HEK293 (cell line): ENCODE measurements at regions not wholly inside any gene's neighbourhood (a gene's known extent, or its start where the extent isn't known, plus 50 kb on each side); places are given as distances from the start of the nearest gene placed in this dataset.

ENCODE experiments used
- CTCF ChIA-PET: fragments of 350-600 bp; formaldehyde crosslinking; extraction: SDS; loops from one replicate; lab custom pipeline; 2021; ENCODE audit warnings: antibody characterized with exemption; lab: Yijun Ruan, JAX
- POLR2A ChIA-PET: fragments of 300-600 bp; formaldehyde crosslinking; extraction: SDS; loops from one replicate; lab custom pipeline; 2020; ENCODE audit warnings: antibody characterized with exemption, inconsistent platforms; lab: Yijun Ruan, JAX
- H3K27ac ChIP-seq: fragments of 200-500 bp; sonication (Bioruptor generic); 2 replicates; pipeline ENCODE4 v1.5.1; 2014; ENCODE audit warnings: low read depth, low read length, control low read depth, inconsistent platforms; ENCODE audit errors: extremely low read depth
- H3K36me3 ChIP-seq, 2 experiments: fragments of 200-500 bp in 1 of 2; sonication (Bioruptor generic) in 1 of 2; 1 replicate in 1 of 2; 2 replicates in 1 of 2; pipeline ENCODE4 v1.5.1; 2014 to 2017; ENCODE audit warnings: inconsistent platforms in 2 of 2, low read length in 2 of 2; ENCODE audit not compliant: control insufficient read depth in 2 of 2, insufficient read depth in 1 of 2
- H3K4me1 ChIP-seq: fragments of 200-500 bp; sonication (Bioruptor generic); 2 replicates; pipeline ENCODE4 v1.5.1; 2014; ENCODE audit warnings: mild to moderate bottlenecking, low read length, inconsistent platforms; ENCODE audit not compliant: control insufficient read depth, insufficient read depth
- H3K4me3 ChIP-seq: 2 replicates; pipeline ENCODE4 v1.5.1; 2011; ENCODE audit warnings: low read depth, mild to moderate bottlenecking, control low read depth, low read length, moderate library complexity
- H3K9me3 ChIP-seq: fragments of 200-500 bp; sonication (Bioruptor generic); 2 replicates; pipeline ENCODE4 v1.5.1; 2014; ENCODE audit warnings: low read depth, low read length, inconsistent platforms; ENCODE audit not compliant: control insufficient read depth, insufficient read depth
- IKZF3 ChIP-seq: fragments of 450-650 bp; IDR thresholded peaks from 2 replicates; pipeline ENCODE4 v1.5.0; 2018; ENCODE audit warnings: missing biosample characterization, mild to moderate bottlenecking, missing genetic modification characterization, moderate library complexity
- KLF10 ChIP-seq: fragments of 450-650 bp; IDR thresholded peaks from 2 replicates; pipeline ENCODE4 v1.5.1; 2018; ENCODE audit warnings: missing biosample characterization, mild to moderate bottlenecking, missing genetic modification characterization
- ZBTB26 ChIP-seq: fragments of 450-650 bp; formaldehyde crosslinking; optimal IDR thresholded peaks from 2 replicates; pipeline ENCODE3; 2016; ENCODE audit warnings: missing biosample characterization, mild to moderate bottlenecking, missing genetic modification characterization
- ZNF221 ChIP-seq: fragments of 450-650 bp; formaldehyde crosslinking; IDR thresholded peaks from 2 replicates; pipeline ENCODE4 v1.5.1; 2017; ENCODE audit warnings: missing biosample characterization, missing genetic modification characterization, borderline replicate concordance
- ZNF544 ChIP-seq: fragments of 450-650 bp; formaldehyde crosslinking; IDR thresholded peaks from 2 replicates; pipeline ENCODE4 v1.5.0; 2017; ENCODE audit warnings: missing biosample characterization, missing genetic modification characterization
- ZNF548 ChIP-seq: fragments of 450-650 bp; formaldehyde crosslinking; IDR thresholded peaks from 2 replicates; pipeline ENCODE4 v1.5.1; 2016; ENCODE audit warnings: missing biosample characterization, missing genetic modification characterization
- ZNF677 ChIP-seq: fragments of 450-650 bp; IDR thresholded peaks from 2 replicates; pipeline ENCODE4 v1.5.0; 2018; ENCODE audit warnings: missing biosample characterization, mild to moderate bottlenecking, missing genetic modification characterization, moderate library complexity
- ZSCAN16 ChIP-seq: fragments of 450-650 bp; formaldehyde crosslinking; IDR thresholded peaks from 2 replicates; pipeline ENCODE4 v1.5.1; 2016; ENCODE audit warnings: missing biosample characterization, missing genetic modification characterization
- TF ChIP-seq, protein P1 (sequence below): fragments of 450-650 bp; formaldehyde crosslinking; IDR thresholded peaks from 2 replicates; pipeline ENCODE4 v1.5.1; 2016; ENCODE audit warnings: missing biosample characterization, missing genetic modification characterization
- TF ChIP-seq, protein P2 (sequence below): fragments of 450-650 bp; formaldehyde crosslinking; IDR thresholded peaks from 2 replicates; pipeline ENCODE4 v1.5.1; 2016; ENCODE audit warnings: missing biosample characterization, missing genetic modification characterization
- TF ChIP-seq, protein P3 (sequence below): fragments of 450-650 bp; formaldehyde crosslinking; IDR thresholded peaks from 2 replicates; pipeline ENCODE4 v1.5.1; 2016; ENCODE audit warnings: missing biosample characterization, missing genetic modification characterization
- TF ChIP-seq, protein P4 (sequence below): fragments of 450-650 bp; formaldehyde crosslinking; IDR thresholded peaks from 2 replicates; pipeline ENCODE4 v1.5.1; 2016; ENCODE audit warnings: missing biosample characterization, missing genetic modification characterization
- TF ChIP-seq, protein P5 (sequence below): fragments of 450-650 bp; formaldehyde crosslinking; conservative IDR thresholded peaks from 2 replicates; pipeline ENCODE4 v1.5.1; 2016; ENCODE audit warnings: low read depth, missing biosample characterization, missing genetic modification characterization
- TF ChIP-seq, protein P6 (sequence below): fragments of 450-650 bp; formaldehyde crosslinking; IDR thresholded peaks from 2 replicates; pipeline ENCODE4 v1.5.1; 2016; ENCODE audit warnings: missing biosample characterization, missing genetic modification characterization

DNA sequence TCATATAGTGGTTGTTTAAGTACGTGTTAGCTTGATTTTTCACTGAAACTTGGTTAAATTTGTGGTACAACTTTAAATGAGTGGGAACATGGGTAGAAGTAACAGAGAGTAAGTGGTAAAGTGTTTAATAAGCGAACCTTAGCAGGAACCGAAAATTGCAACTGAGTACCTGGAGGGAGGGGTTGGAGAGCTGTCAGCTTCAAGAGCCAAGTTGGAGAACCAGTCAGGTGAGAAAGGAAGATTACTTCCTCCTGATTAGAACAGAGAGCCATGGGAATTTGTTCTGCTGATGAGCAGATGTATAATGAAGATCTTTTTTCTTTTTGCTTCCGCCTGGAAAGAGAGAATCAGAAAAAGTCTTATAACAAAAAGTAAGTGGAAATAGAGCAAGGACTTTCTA is 158.4 kb upstream of the CDH7 start:
- Histone ChIP-seq H3K36me3 (no peaks in the 10 kb centered on the region), H3K27ac (no peak overlapping the region), H3K9me3 (no peaks in the 10 kb centered on the region), H3K4me3 (no peak overlapping the region), H3K4me1 (no peaks in the 10 kb centered on the region)
- POLR2A ChIA-PET: no interaction called here
- CTCF ChIA-PET: no interaction called here
- TF ChIP-seq, protein P1, sequence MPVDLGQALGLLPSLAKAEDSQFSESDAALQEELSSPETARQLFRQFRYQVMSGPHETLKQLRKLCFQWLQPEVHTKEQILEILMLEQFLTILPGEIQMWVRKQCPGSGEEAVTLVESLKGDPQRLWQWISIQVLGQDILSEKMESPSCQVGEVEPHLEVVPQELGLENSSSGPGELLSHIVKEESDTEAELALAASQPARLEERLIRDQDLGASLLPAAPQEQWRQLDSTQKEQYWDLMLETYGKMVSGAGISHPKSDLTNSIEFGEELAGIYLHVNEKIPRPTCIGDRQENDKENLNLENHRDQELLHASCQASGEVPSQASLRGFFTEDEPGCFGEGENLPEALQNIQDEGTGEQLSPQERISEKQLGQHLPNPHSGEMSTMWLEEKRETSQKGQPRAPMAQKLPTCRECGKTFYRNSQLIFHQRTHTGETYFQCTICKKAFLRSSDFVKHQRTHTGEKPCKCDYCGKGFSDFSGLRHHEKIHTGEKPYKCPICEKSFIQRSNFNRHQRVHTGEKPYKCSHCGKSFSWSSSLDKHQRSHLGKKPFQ: no peak
- no peak for TF ChIP-seq KLF10 (tag by site-specific recombination)
- TF ChIP-seq ZNF544 (tag by site-specific recombination): no peak
- TF ChIP-seq ZBTB26 (tag by site-specific recombination): no peak
- no peak for TF ChIP-seq IKZF3 (tag by site-specific recombination)
- no peak for TF ChIP-seq ZNF677 (tag by site-specific recombination)
- no peak for TF ChIP-seq ZSCAN16 (tag by site-specific recombination)

DNA sequence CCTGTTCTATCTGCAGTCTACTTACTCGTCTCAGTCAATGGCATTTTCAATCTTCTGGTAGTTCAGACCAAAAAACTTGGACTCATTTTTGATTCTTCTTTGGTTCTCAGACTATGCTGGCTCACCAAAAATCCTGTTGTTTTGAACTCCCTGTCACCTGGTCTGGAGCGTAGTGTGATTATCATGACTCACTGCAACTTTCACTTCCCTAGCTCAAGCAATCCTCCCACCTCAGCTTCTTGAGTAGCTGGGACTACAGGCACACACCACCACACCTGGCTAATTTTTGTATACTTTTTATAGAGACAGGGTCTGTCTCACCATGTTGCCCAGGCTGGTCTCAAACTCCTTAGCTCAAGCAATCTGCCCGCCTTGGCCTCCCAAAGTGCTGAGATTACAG is 163.3 kb upstream of the CDH7 start:
- H3K4me1 ChIP-seq: no peaks in the 10 kb centered on the region
- no peaks in the 10 kb centered on the region for H3K36me3 ChIP-seq
- no peaks in the 10 kb centered on the region for H3K9me3 ChIP-seq
- ChIA-PET POLR2A (no interaction called here), CTCF (no interaction called here)
- H3K4me3 ChIP-seq: no peak overlapping the region
- TF ChIP-seq ZNF548 (tag by site-specific recombination): no peak
- TF ChIP-seq, protein P2, sequence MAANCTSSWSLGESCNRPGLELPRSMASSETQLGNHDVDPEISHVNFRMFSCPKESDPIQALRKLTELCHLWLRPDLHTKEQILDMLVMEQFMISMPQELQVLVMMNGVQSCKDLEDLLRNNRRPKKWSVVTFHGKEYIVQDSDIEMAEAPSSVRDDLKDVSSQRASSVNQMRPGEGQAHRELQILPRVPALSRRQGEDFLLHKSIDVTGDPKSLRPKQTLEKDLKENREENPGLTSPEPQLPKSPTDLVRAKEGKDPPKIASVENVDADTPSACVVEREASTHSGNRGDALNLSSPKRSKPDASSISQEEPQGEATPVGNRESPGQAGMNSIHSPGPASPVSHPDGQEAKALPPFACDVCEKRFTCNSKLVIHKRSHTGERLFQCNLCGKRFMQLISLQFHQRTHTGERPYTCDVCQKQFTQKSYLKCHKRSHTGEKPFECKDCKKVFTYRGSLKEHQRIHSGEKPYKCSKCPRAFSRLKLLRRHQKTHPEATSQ (tag by site-specific recombination): no peak
- TF ChIP-seq, protein P3, sequence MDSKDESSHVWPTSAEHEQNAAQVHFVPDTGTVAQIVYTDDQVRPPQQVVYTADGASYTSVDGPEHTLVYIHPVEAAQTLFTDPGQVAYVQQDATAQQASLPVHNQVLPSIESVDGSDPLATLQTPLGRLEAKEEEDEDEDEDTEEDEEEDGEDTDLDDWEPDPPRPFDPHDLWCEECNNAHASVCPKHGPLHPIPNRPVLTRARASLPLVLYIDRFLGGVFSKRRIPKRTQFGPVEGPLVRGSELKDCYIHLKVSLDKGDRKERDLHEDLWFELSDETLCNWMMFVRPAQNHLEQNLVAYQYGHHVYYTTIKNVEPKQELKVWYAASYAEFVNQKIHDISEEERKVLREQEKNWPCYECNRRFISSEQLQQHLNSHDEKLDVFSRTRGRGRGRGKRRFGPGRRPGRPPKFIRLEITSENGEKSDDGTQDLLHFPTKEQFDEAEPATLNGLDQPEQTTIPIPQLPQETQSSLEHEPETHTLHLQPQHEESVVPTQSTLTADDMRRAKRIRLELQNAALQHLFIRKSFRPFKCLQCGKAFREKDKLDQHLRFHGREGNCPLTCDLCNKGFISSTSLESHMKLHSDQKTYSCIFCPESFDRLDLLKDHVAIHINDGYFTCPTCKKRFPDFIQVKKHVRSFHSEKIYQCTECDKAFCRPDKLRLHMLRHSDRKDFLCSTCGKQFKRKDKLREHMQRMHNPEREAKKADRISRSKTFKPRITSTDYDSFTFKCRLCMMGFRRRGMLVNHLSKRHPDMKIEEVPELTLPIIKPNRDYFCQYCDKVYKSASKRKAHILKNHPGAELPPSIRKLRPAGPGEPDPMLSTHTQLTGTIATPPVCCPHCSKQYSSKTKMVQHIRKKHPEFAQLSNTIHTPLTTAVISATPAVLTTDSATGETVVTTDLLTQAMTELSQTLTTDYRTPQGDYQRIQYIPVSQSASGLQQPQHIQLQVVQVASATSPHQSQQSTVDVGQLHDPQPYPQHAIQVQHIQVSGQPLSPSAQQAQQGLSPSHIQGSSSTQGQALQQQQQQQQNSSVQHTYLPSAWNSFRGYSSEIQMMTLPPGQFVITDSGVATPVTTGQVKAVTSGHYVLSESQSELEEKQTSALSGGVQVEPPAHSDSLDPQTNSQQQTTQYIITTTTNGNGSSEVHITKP: no peak
- TF ChIP-seq, protein P4, sequence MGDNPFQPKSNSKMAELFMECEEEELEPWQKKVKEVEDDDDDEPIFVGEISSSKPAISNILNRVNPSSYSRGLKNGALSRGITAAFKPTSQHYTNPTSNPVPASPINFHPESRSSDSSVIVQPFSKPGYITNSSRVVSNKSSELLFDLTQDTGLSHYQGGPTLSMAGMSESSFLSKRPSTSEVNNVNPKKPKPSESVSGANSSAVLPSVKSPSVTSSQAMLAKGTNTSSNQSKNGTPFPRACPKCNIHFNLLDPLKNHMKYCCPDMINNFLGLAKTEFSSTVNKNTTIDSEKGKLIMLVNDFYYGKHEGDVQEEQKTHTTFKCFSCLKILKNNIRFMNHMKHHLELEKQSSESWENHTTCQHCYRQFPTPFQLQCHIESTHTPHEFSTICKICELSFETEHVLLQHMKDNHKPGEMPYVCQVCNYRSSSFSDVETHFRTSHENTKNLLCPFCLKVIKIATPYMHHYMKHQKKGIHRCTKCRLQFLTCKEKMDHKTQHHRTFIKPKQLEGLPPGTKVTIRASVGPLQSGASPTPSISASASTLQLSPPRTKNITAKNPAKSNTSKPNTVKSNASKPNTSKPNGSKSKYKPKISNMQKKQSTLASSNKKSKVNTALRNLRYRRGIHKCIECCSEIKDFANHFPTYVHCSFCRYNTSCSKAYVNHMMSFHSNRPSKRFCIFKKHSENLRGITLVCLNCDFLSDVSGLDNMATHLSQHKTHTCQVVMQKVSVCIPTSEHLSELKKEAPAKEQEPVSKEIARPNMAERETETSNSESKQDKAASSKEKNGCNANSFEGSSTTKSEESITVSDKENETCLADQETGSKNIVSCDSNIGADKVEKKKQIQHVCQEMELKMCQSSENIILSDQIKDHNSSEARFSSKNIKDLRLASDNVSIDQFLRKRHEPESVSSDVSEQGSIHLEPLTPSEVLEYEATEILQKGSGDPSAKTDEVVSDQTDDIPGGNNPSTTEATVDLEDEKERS: no peak
- TF ChIP-seq ZNF221 (tag by site-specific recombination): no peak
- TF ChIP-seq, protein P5, sequence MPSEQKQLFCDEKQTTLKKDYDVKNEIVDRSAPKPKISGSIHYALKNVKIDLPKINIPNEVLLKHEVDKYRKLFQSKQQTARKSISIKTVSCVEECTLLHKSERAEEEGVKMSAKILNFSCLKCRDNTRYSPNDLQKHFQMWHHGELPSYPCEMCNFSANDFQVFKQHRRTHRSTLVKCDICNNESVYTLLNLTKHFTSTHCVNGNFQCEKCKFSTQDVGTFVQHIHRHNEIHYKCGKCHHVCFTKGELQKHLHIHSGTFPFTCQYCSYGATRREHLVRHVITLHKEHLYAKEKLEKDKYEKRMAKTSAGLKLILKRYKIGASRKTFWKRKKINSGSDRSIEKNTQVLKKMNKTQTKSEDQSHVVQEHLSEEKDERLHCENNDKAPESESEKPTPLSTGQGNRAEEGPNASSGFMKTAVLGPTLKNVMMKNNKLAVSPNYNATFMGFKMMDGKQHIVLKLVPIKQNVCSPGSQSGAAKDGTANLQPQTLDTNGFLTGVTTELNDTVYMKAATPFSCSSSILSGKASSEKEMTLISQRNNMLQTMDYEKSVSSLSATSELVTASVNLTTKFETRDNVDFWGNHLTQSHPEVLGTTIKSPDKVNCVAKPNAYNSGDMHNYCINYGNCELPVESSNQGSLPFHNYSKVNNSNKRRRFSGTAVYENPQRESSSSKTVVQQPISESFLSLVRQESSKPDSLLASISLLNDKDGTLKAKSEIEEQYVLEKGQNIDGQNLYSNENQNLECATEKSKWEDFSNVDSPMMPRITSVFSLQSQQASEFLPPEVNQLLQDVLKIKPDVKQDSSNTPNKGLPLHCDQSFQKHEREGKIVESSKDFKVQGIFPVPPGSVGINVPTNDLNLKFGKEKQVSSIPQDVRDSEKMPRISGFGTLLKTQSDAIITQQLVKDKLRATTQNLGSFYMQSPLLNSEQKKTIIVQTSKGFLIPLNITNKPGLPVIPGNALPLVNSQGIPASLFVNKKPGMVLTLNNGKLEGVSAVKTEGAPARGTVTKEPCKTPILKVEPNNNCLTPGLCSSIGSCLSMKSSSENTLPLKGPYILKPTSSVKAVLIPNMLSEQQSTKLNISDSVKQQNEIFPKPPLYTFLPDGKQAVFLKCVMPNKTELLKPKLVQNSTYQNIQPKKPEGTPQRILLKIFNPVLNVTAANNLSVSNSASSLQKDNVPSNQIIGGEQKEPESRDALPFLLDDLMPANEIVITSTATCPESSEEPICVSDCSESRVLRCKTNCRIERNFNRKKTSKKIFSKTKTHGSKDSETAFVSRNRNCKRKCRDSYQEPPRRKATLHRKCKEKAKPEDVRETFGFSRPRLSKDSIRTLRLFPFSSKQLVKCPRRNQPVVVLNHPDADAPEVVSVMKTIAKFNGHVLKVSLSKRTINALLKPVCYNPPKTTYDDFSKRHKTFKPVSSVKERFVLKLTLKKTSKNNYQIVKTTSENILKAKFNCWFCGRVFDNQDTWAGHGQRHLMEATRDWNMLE (tag by site-specific recombination): no peak
- TF ChIP-seq, protein P6, sequence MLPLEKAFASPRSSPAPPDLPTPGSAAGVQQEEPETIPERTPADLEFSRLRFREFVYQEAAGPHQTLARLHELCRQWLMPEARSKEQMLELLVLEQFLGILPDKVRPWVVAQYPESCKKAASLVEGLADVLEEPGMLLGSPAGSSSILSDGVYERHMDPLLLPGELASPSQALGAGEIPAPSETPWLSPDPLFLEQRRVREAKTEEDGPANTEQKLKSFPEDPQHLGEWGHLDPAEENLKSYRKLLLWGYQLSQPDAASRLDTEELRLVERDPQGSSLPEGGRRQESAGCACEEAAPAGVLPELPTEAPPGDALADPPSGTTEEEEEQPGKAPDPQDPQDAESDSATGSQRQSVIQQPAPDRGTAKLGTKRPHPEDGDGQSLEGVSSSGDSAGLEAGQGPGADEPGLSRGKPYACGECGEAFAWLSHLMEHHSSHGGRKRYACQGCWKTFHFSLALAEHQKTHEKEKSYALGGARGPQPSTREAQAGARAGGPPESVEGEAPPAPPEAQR (tag by site-specific recombination): no peak
- H3K27ac ChIP-seq: no peak overlapping the region
